GM23338 (cell line): ENCODE measurements at regions not wholly inside any gene's neighbourhood (a gene's known extent, or its start where the extent isn't known, plus 50 kb on each side); places are given as distances from the start of the nearest gene placed in this dataset.

Source experiments
- ATAC-seq: fragments of 200-7000 bp; cut with Tn5 transposase; 3 replicates; pipeline ENCODE4 v1.9.1; 2020
- DNase-seq: peaks from one replicate; pipeline ENCODE4 v3.0.0-alpha.2; 2015; ENCODE audit warnings: low spot score
- H2AFZ ChIP-seq: fragments of 200-600 bp; sonication (generic); 2 replicates; pipeline ENCODE4 v1.8.0; 2016; ENCODE audit warnings: antibody characterized with exemption, mild to moderate bottlenecking, moderate library complexity
- H3F3A ChIP-seq: fragments of 200-600 bp; sonication (generic); replicated peaks from 2 replicates; pipeline ENCODE4 v1.8.0; 2017; ENCODE audit warnings: antibody characterized with exemption, mixed run types, low read depth
- H3K27ac ChIP-seq: fragments of 200-600 bp; sonication (generic); 2 replicates; pipeline ENCODE4 v1.6.1; 2016; ENCODE audit warnings: low read depth
- H3K27me3 ChIP-seq: fragments of 200-600 bp; sonication (generic); 2 replicates; pipeline ENCODE4 v1.8.0; 2016; ENCODE audit warnings: mild to moderate bottlenecking, mixed run types, moderate library complexity; ENCODE audit not compliant: insufficient read depth
- H3K36me3 ChIP-seq: fragments of 200-600 bp; sonication (generic); 2 replicates; pipeline ENCODE4 v1.8.0; 2016; ENCODE audit warnings: mild to moderate bottlenecking; ENCODE audit not compliant: insufficient read depth
- H3K4me1 ChIP-seq: fragments of 200-600 bp; sonication (generic); 2 replicates; pipeline ENCODE4 v1.8.0; 2016; ENCODE audit warnings: mild to moderate bottlenecking, moderate library complexity; ENCODE audit not compliant: insufficient read depth
- H3K4me2 ChIP-seq: fragments of 200-600 bp; sonication (generic); 2 replicates; pipeline ENCODE4 v1.7.1; 2017; ENCODE audit warnings: mixed run types
- H3K4me3 ChIP-seq: fragments of 200-600 bp; sonication (generic); 2 replicates; pipeline ENCODE4 v1.6.1; 2016; ENCODE audit warnings: mixed run types
- H3K79me2 ChIP-seq: fragments of 200-600 bp; sonication (generic); replicated peaks from 2 replicates; pipeline ENCODE4 v1.8.0; 2017; ENCODE audit warnings: mild to moderate bottlenecking; ENCODE audit not compliant: insufficient read depth
- H3K9me2 ChIP-seq: fragments of 200-600 bp; sonication (generic); 2 replicates; pipeline ENCODE4 v1.8.0; 2017; ENCODE audit not compliant: insufficient read depth
- H4K20me1 ChIP-seq: fragments of 200-600 bp; sonication (generic); replicated peaks from 2 replicates; pipeline ENCODE4 v1.8.0; 2017; ENCODE audit warnings: mild to moderate bottlenecking; ENCODE audit not compliant: insufficient read depth
- H3K27ac Mint-ChIP-seq: 2 replicates; pipeline ENCODE4 v1.8.0; 2020; ENCODE audit warnings: inconsistent platforms, mild to moderate bottlenecking, moderate library complexity, mixed read lengths
- H3K27me3 Mint-ChIP-seq: 3 replicates; pipeline ENCODE4 v1.8.0; 2022; ENCODE audit warnings: low read depth, mild to moderate bottlenecking, moderate library complexity, mixed read lengths, inconsistent platforms; ENCODE audit not compliant: insufficient read depth, poor library complexity
- H3K36me3 Mint-ChIP-seq: 3 replicates; pipeline ENCODE4 v1.8.0; 2021; ENCODE audit warnings: low read depth, mild to moderate bottlenecking, inconsistent platforms, moderate library complexity, mixed read lengths
- H3K4me1 Mint-ChIP-seq: 3 replicates; pipeline ENCODE4 v1.8.0; 2020; ENCODE audit warnings: mild to moderate bottlenecking, inconsistent platforms, mixed read lengths
- H3K4me3 Mint-ChIP-seq: 3 replicates; pipeline ENCODE4 v1.8.0; 2021; ENCODE audit warnings: moderate library complexity, mild to moderate bottlenecking, inconsistent platforms, mixed read lengths
- H3K9me3 Mint-ChIP-seq: 3 replicates; pipeline ENCODE4 v1.8.0; 2020; ENCODE audit warnings: moderate library complexity, mild to moderate bottlenecking, inconsistent platforms, mixed read lengths
- CREB1 ChIP-seq: fragments of 250-450 bp; sonication (Bioruptor Pico); IDR thresholded peaks from 2 replicates; pipeline ENCODE4 v1.5.0; 2020; ENCODE audit warnings: low read depth, mild to moderate bottlenecking, moderate library complexity
- EZH2 ChIP-seq: fragments of 200-600 bp; sonication (generic); IDR thresholded peaks from one replicate; pipeline ENCODE4 v1.8.0; 2017; ENCODE audit warnings: antibody characterized with exemption, mild to moderate bottlenecking, low read depth; ENCODE audit not compliant: unreplicated experiment
- EZH2phosphoT487 ChIP-seq: fragments of 200-600 bp; sonication (generic); IDR thresholded peaks from one replicate; pipeline ENCODE4 v1.8.1; 2018; ENCODE audit warnings: antibody characterized with exemption; ENCODE audit not compliant: unreplicated experiment
- JUNB ChIP-seq: IDR thresholded peaks from one replicate; pipeline ENCODE4 v1.6.1; 2016; ENCODE audit warnings: antibody characterized with exemption; ENCODE audit not compliant: unreplicated experiment
- NANOG ChIP-seq: IDR thresholded peaks from 2 replicates; pipeline ENCODE4 v1.6.1; 2016; ENCODE audit warnings: antibody characterized with exemption, borderline replicate concordance
- POLR2AphosphoS5 ChIP-seq: IDR thresholded peaks from 2 replicates; pipeline ENCODE4 v1.6.1; 2016; ENCODE audit warnings: antibody characterized with exemption, low read depth
- STAT1 ChIP-seq: IDR thresholded peaks from one replicate; pipeline ENCODE4 v1.6.1; 2016; ENCODE audit warnings: antibody characterized with exemption; ENCODE audit not compliant: unreplicated experiment
- ZNF114 ChIP-seq: fragments of 250-450 bp; sonication (Bioruptor Pico); IDR thresholded peaks from 2 replicates; pipeline ENCODE4 v1.5.0; 2020; ENCODE audit warnings: mild to moderate bottlenecking, moderate library complexity
- ZNF331 ChIP-seq: fragments of 250-450 bp; sonication (Bioruptor Pico); IDR thresholded peaks from 2 replicates; pipeline ENCODE4 v1.5.0; 2020; ENCODE audit warnings: low read depth, mild to moderate bottlenecking, moderate library complexity
- TF ChIP-seq, protein P1 (sequence below): fragments of 250-450 bp; sonication (Bioruptor Pico); IDR thresholded peaks from 2 replicates; pipeline ENCODE4 v1.5.0; 2020; ENCODE audit warnings: mild to moderate bottlenecking, moderate library complexity
- TF ChIP-seq, protein P2 (sequence below): IDR thresholded peaks from 2 replicates; pipeline ENCODE4 v1.6.1; 2016; ENCODE audit warnings: antibody characterized with exemption
- TF ChIP-seq, protein P3 (sequence below): IDR thresholded peaks from one replicate; pipeline ENCODE4 v1.6.1; 2018; ENCODE audit warnings: antibody characterized with exemption; ENCODE audit not compliant: unreplicated experiment

DNA sequence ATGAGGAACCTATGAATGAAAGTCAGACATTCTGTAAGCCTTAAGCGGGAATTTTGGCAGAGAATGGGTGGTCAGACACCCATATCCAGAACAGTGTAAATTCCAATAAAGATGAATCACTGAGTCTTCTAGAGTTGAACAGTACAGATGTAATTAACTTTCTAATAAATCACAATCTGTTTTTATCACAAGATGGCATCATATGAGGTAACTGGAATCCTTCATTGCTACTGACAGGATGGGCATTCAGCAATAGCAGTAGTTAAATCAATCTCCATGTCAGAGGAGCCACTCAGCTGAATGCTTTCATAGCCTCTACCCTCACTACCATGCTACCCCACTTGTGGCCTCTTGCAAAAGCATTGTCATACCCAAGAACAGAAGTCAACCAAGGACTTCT, 690.3 kb downstream of the AMY1C start (continued):
- TF ChIP-seq, protein P1, sequence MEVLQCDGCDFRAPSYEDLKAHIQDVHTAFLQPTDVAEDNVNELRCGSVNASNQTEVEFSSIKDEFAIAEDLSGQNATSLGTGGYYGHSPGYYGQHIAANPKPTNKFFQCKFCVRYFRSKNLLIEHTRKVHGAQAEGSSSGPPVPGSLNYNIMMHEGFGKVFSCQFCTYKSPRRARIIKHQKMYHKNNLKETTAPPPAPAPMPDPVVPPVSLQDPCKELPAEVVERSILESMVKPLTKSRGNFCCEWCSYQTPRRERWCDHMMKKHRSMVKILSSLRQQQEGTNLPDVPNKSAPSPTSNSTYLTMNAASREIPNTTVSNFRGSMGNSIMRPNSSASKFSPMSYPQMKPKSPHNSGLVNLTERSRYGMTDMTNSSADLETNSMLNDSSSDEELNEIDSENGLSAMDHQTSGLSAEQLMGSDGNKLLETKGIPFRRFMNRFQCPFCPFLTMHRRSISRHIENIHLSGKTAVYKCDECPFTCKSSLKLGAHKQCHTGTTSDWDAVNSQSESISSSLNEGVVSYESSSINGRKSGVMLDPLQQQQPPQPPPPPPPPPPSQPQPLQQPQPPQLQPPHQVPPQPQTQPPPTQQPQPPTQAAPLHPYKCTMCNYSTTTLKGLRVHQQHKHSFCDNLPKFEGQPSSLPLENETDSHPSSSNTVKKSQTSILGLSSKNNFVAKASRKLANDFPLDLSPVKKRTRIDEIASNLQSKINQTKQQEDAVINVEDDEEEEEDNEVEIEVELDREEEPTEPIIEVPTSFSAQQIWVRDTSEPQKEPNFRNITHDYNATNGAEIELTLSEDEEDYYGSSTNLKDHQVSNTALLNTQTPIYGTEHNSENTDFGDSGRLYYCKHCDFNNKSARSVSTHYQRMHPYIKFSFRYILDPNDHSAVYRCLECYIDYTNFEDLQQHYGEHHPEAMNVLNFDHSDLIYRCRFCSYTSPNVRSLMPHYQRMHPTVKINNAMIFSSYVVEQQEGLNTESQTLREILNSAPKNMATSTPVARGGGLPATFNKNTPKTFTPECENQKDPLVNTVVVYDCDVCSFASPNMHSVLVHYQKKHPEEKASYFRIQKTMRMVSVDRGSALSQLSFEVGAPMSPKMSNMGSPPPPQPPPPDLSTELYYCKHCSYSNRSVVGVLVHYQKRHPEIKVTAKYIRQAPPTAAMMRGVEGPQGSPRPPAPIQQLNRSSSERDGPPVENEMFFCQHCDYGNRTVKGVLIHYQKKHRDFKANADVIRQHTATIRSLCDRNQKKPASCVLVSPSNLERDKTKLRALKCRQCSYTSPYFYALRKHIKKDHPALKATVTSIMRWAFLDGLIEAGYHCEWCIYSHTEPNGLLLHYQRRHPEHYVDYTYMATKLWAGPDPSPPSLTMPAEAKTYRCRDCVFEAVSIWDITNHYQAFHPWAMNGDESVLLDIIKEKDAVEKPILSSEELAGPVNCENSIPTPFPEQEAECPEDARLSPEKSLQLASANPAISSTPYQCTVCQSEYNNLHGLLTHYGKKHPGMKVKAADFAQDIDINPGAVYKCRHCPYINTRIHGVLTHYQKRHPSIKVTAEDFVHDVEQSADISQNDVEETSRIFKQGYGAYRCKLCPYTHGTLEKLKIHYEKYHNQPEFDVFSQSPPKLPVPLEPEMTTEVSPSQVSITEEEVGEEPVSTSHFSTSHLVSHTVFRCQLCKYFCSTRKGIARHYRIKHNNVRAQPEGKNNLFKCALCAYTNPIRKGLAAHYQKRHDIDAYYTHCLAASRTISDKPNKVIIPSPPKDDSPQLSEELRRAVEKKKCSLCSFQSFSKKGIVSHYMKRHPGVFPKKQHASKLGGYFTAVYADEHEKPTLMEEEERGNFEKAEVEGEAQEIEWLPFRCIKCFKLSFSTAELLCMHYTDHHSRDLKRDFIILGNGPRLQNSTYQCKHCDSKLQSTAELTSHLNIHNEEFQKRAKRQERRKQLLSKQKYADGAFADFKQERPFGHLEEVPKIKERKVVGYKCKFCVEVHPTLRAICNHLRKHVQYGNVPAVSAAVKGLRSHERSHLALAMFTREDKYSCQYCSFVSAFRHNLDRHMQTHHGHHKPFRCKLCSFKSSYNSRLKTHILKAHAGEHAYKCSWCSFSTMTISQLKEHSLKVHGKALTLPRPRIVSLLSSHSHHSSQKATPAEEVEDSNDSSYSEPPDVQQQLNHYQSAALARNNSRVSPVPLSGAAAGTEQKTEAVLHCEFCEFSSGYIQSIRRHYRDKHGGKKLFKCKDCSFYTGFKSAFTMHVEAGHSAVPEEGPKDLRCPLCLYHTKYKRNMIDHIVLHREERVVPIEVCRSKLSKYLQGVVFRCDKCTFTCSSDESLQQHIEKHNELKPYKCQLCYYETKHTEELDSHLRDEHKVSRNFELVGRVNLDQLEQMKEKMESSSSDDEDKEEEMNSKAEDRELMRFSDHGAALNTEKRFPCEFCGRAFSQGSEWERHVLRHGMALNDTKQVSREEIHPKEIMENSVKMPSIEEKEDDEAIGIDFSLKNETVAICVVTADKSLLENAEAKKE, result no peak
- TF ChIP-seq CREB1 (CRISPR knock-in tag) (no peak), NANOG (no peak), EZH2phosphoT487 (no peak), ZNF331 (no peak), STAT1 (no peak), JUNB (no peak), EZH2 (no peak), ZNF114 (CRISPR knock-in tag) (no peak), POLR2AphosphoS5 (no peak)

DNA sequence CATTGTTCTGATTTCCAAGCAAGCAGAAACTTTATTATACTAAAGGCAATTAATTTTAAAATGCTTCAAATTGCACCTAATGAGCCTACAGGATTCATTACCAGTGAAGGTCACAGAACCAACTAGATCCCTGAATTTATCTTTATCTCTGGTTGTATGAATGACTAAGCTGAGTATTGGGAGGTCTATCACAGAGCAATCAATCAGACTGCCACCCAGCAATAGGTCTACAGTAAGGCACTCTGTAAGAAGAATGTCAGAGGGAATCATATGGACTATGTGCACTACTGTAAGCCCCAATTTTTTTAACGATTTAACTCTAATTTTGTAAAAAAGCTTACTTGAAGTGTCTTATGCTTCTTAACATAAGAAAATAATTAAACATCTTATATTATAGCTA, 707.0 kb downstream of the AMY1C start:
- H3K79me2 ChIP-seq, result no peaks in the 10 kb centered on the region
- no peaks in the 10 kb centered on the region for H3K9me2 ChIP-seq
- peaks cover 1% of the 10 kb centered on the region for H3K27me3 Mint-ChIP-seq
- ATAC-seq (no peak), DNase-seq (no peak)
- no peak overlapping the region for H3K27ac Mint-ChIP-seq
- no peak overlapping the region for H3K4me3 ChIP-seq
- peaks cover 53% of the 10 kb centered on the region for H3K9me3 Mint-ChIP-seq
- H3K27ac ChIP-seq, result no peak overlapping the region
- H3K4me1 ChIP-seq, result no peaks in the 10 kb centered on the region
- no peaks in the 10 kb centered on the region for H3F3A ChIP-seq
- no peaks in the 10 kb centered on the region for H3K4me1 Mint-ChIP-seq
- H3K4me3 Mint-ChIP-seq, result no peak overlapping the region
- no peak overlapping the region for H3K4me2 ChIP-seq
- no peaks in the 10 kb centered on the region for H3K36me3 ChIP-seq
- no peaks in the 10 kb centered on the region for H4K20me1 ChIP-seq
- no peak overlapping the region for H2AFZ ChIP-seq
- no peaks in the 10 kb centered on the region for H3K27me3 ChIP-seq
- peaks cover 12% of the 10 kb centered on the region; the same call in 2 of the 3 replicates for H3K36me3 Mint-ChIP-seq
- TF ChIP-seq ZNF114 (CRISPR knock-in tag) (no peak), POLR2AphosphoS5 (no peak), CREB1 (CRISPR knock-in tag) (no peak), NANOG (no peak), JUNB (no peak), EZH2phosphoT487 (no peak)
- TF ChIP-seq, protein P2, sequence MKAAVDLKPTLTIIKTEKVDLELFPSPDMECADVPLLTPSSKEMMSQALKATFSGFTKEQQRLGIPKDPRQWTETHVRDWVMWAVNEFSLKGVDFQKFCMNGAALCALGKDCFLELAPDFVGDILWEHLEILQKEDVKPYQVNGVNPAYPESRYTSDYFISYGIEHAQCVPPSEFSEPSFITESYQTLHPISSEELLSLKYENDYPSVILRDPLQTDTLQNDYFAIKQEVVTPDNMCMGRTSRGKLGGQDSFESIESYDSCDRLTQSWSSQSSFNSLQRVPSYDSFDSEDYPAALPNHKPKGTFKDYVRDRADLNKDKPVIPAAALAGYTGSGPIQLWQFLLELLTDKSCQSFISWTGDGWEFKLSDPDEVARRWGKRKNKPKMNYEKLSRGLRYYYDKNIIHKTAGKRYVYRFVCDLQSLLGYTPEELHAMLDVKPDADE, result no peak
- TF ChIP-seq, protein P3, sequence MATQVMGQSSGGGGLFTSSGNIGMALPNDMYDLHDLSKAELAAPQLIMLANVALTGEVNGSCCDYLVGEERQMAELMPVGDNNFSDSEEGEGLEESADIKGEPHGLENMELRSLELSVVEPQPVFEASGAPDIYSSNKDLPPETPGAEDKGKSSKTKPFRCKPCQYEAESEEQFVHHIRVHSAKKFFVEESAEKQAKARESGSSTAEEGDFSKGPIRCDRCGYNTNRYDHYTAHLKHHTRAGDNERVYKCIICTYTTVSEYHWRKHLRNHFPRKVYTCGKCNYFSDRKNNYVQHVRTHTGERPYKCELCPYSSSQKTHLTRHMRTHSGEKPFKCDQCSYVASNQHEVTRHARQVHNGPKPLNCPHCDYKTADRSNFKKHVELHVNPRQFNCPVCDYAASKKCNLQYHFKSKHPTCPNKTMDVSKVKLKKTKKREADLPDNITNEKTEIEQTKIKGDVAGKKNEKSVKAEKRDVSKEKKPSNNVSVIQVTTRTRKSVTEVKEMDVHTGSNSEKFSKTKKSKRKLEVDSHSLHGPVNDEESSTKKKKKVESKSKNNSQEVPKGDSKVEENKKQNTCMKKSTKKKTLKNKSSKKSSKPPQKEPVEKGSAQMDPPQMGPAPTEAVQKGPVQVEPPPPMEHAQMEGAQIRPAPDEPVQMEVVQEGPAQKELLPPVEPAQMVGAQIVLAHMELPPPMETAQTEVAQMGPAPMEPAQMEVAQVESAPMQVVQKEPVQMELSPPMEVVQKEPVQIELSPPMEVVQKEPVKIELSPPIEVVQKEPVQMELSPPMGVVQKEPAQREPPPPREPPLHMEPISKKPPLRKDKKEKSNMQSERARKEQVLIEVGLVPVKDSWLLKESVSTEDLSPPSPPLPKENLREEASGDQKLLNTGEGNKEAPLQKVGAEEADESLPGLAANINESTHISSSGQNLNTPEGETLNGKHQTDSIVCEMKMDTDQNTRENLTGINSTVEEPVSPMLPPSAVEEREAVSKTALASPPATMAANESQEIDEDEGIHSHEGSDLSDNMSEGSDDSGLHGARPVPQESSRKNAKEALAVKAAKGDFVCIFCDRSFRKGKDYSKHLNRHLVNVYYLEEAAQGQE, result no peak
